Right lobe of liver (tissue), 4 donors: ENCODE measurements at regions not wholly inside any gene's neighbourhood (a gene's known extent, or its start where the extent isn't known, plus 50 kb on each side); places are given as distances from the start of the nearest gene placed in this dataset.

Source experiments
- POLR2A ChIP-seq: fragments of 450-650 bp; IDR thresholded peaks from one replicate; pipeline ENCODE4 v1.6.1; 2017; ENCODE audit warnings: antibody characterized with exemption, mild to moderate bottlenecking
- TF ChIP-seq, protein P1 (sequence below), 4 donors: fragments of 200-600 bp in 3 of 4; fragments of 450-650 bp in 1 of 4; IDR thresholded peaks; one replicate each; pipeline versions ENCODE4 v1.5.1 to v1.8.0; 2016 to 2022; ENCODE audit warnings: antibody characterized with exemption in 4 of 4, mild to moderate bottlenecking in 2 of 4
- donor health status: DM: no; HTN: no; CAD: no.
- donor health status: DM: no; HTN: no; CAD: no.
- donor health status: DM: no; HTN: yes; CAD: no.

DNA sequence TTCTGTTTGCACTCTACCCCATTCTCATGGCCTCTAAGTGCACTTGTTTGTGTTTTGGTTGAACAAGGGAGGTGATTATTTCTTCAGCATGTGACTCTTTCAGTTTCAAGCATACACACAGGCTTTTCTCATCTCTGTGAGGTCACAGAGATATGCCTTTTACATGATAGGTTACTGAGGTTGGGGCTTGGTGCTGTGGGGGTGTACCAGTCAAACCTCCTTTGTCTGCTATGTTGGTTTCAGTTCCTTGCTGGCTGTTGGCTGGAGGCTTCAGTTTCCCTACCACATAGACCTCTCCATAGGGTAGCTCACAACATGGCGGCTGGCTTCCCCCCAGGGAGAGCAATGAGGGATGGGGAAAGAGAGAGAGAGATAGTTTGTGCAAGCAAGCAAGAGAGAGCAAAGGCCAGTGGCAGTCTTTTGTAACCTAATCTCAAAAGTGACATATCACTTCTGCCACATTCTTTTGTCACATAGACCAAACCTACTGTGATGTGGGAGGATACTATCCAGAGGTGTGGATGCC is 96.7 kb upstream of the SEMA6A start:
- TF ChIP-seq, protein P1, sequence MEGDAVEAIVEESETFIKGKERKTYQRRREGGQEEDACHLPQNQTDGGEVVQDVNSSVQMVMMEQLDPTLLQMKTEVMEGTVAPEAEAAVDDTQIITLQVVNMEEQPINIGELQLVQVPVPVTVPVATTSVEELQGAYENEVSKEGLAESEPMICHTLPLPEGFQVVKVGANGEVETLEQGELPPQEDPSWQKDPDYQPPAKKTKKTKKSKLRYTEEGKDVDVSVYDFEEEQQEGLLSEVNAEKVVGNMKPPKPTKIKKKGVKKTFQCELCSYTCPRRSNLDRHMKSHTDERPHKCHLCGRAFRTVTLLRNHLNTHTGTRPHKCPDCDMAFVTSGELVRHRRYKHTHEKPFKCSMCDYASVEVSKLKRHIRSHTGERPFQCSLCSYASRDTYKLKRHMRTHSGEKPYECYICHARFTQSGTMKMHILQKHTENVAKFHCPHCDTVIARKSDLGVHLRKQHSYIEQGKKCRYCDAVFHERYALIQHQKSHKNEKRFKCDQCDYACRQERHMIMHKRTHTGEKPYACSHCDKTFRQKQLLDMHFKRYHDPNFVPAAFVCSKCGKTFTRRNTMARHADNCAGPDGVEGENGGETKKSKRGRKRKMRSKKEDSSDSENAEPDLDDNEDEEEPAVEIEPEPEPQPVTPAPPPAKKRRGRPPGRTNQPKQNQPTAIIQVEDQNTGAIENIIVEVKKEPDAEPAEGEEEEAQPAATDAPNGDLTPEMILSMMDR (IDR thresholded peaks at IDR 0.05): no peak
- no peak for TF ChIP-seq POLR2A
